ENCODE measurements at regions not wholly inside any gene's neighbourhood (a gene's known extent, or its start where the extent isn't known, plus 50 kb on each side); places are given as distances from the start of the nearest gene placed in this dataset.

DNA sequence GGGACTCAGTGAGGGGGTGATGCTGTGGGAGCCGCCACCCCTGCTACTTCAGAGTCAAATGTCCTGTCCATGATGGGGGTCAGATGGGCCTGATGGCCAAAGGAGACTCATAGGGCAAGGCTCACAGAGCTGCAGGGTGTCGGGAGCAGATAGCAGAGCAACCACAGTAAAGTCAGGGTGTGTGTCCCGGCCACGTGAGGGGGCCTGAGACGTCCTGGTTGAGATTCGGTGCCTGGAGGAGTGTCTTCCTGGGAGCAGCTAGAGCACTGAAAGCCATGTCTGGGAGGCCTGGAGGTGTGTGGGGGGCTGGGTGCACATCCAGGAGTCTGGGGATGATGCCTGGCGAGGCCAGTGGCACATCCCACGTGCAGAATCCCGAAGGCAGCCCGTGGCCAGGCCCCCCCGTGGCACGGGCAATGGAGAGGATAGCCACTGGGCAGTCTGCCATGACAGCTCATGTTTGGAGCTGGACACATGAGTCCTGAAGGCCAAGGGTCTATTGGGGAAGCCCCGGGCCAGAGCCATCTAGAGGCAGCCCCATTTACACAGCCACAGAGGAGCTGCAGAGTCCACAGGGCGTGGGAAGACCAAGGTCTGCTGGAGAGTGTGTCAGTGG lies 308.0 kb upstream of the SFSWAP start:
- Histone ChIP-seq H2AFZ (ENCODE audit: low read length) (no peak overlapping the region), H3K9me3 (ENCODE audit: low read length) (peaks cover 1% of the 10 kb centered on the region; the same call in 1 of the 2 replicates), H3K79me2 (ENCODE audit: insufficient read depth, low read length) (no peaks in the 10 kb centered on the region), H3K9me2 (ENCODE audit: low read depth, low read length) (no peaks in the 10 kb centered on the region), H3K36me3 (ENCODE audit: insufficient read depth, low read length) (no peaks in the 10 kb centered on the region), H3K4me1 (ENCODE audit: insufficient read depth, low read length, severe bottlenecking) (no peaks in the 10 kb centered on the region), H3F3A (ENCODE audit: insufficient read depth, low read length) (no peaks in the 10 kb centered on the region), H4K20me1 (ENCODE audit: insufficient read depth, low read length) (no peaks in the 10 kb centered on the region), H3K4me3 (ENCODE audit: low read depth, low read length, poor library complexity, severe bottlenecking) (no peak overlapping the region), H3K9ac (ENCODE audit: low read length) (no peak overlapping the region), H3K27me3 (ENCODE audit: insufficient read depth, low read length) (no peaks in the 10 kb centered on the region), H3K4me2 (ENCODE audit: low read length) (no peak overlapping the region), H3K27ac (ENCODE audit: low read depth, low read length, poor library complexity, severe bottlenecking) (no peak overlapping the region)
- TF ChIP-seq CTCF (IDR thresholded peaks at IDR 0.05; ENCODE audit: low read length), result no peak
- TF ChIP-seq EZH2 (IDR thresholded peaks at IDR 0.05; ENCODE audit: borderline replicate concordance, low read length), result no peak

- H3K4me2 ChIP-seq (ENCODE audit: low read length), result no peak overlapping the region
- H3K4me3 ChIP-seq (ENCODE audit: low read depth, low read length, poor library complexity, severe bottlenecking), result no peak overlapping the region
- H3K36me3 ChIP-seq (ENCODE audit: insufficient read depth, low read length), result no peaks in the 10 kb centered on the region
- no peaks in the 10 kb centered on the region for H4K20me1 ChIP-seq (ENCODE audit: insufficient read depth, low read length)
- H3K27ac ChIP-seq (ENCODE audit: low read depth, low read length, poor library complexity, severe bottlenecking), result no peak overlapping the region
- no peaks in the 10 kb centered on the region for H3K79me2 ChIP-seq (ENCODE audit: insufficient read depth, low read length)
- no peak overlapping the region for H3K9ac ChIP-seq (ENCODE audit: low read length)
- TF ChIP-seq CTCF (IDR thresholded peaks at IDR 0.05; ENCODE audit: low read length), result no peak
- no peak for TF ChIP-seq EZH2 (IDR thresholded peaks at IDR 0.05; ENCODE audit: borderline replicate concordance, low read length)
- no peaks in the 10 kb centered on the region for H3K27me3 ChIP-seq (ENCODE audit: insufficient read depth, low read length)
- H3K4me1 ChIP-seq (ENCODE audit: insufficient read depth, low read length, severe bottlenecking), result no peaks in the 10 kb centered on the region
- H3F3A ChIP-seq (ENCODE audit: insufficient read depth, low read length), result no peaks in the 10 kb centered on the region
- no peaks in the 10 kb centered on the region for H3K9me2 ChIP-seq (ENCODE audit: low read depth, low read length)
- no peaks in the 10 kb centered on the region for H3K9me3 ChIP-seq (ENCODE audit: low read length)
- no peak overlapping the region for H2AFZ ChIP-seq (ENCODE audit: low read length)
Measured at GRCh38 chr12:131403676-131404075, 307.2 kb upstream of the SFSWAP start.

GRCh38 chr12:131404705-131405104 lies 306.2 kb upstream of the SFSWAP start:
- no peak for TF ChIP-seq EZH2 (IDR thresholded peaks at IDR 0.05; ENCODE audit: borderline replicate concordance, low read length)
- TF ChIP-seq CTCF (IDR thresholded peaks at IDR 0.05; ENCODE audit: low read length), result no peak
- H3K27ac ChIP-seq (ENCODE audit: low read depth, low read length, poor library complexity, severe bottlenecking), result no peak overlapping the region

More at GRCh38 chr12:131404705-131405104, 306.2 kb upstream of the SFSWAP start:
- H2AFZ ChIP-seq (ENCODE audit: low read length), result no peak overlapping the region
- no peaks in the 10 kb centered on the region for H3K9me3 ChIP-seq (ENCODE audit: low read length)
- H4K20me1 ChIP-seq (ENCODE audit: insufficient read depth, low read length), result no peaks in the 10 kb centered on the region
- H3K4me3 ChIP-seq (ENCODE audit: low read depth, low read length, poor library complexity, severe bottlenecking), result no peak overlapping the region
- no peaks in the 10 kb centered on the region for H3K27me3 ChIP-seq (ENCODE audit: insufficient read depth, low read length)
- no peaks in the 10 kb centered on the region for H3K9me2 ChIP-seq (ENCODE audit: low read depth, low read length)
- no peaks in the 10 kb centered on the region for H3K79me2 ChIP-seq (ENCODE audit: insufficient read depth, low read length)
- H3K4me2 ChIP-seq (ENCODE audit: low read length), result no peak overlapping the region
- H3K4me1 ChIP-seq (ENCODE audit: insufficient read depth, low read length, severe bottlenecking), result no peaks in the 10 kb centered on the region
- no peaks in the 10 kb centered on the region for H3K36me3 ChIP-seq (ENCODE audit: insufficient read depth, low read length)
- no peaks in the 10 kb centered on the region for H3F3A ChIP-seq (ENCODE audit: insufficient read depth, low read length)
- H3K9ac ChIP-seq (ENCODE audit: low read length), result no peak overlapping the region

Data from OCI-LY1 (cell line).